ENCODE measurements at regions not wholly inside any gene's neighbourhood (a gene's known extent, or its start where the extent isn't known, plus 50 kb on each side); places are given as distances from the start of the nearest gene placed in this dataset.

- no peak for TF ChIP-seq CTCF (IDR thresholded peaks at IDR 0.05; ENCODE audit: insufficient read depth, low read depth, low read length)
- Histone ChIP-seq H3K36me3 (ENCODE audit: control insufficient read depth, insufficient read depth, low read length) (no peaks in the 10 kb centered on the region), H3K4me3 (ENCODE audit: low read depth, low read length) (no peak overlapping the region), H3K27me3 (ENCODE audit: control insufficient read depth, insufficient read depth, low read length) (no peaks in the 10 kb centered on the region)
- POLR2A ChIA-PET: no interaction called here
- CTCF ChIA-PET: no interaction called here
- DNase-seq (ENCODE audit: low read depth): no peak
Measured at GRCh38 chr18:78528411-78529258, 451.0 kb upstream of the SALL3 start.

- DNase-seq (ENCODE audit: low read depth): no peak
- Histone ChIP-seq H3K27me3 (ENCODE audit: control insufficient read depth, insufficient read depth, low read length) (no peaks in the 10 kb centered on the region), H3K36me3 (ENCODE audit: control insufficient read depth, insufficient read depth, low read length) (no peaks in the 10 kb centered on the region), H3K4me3 (ENCODE audit: low read depth, low read length) (no peak overlapping the region)
- TF ChIP-seq CTCF (IDR thresholded peaks at IDR 0.05; ENCODE audit: insufficient read depth, low read depth, low read length): no peak
- POLR2A ChIA-PET: no interaction called here
- CTCF ChIA-PET: interaction anchor here (1.6 kb wide), 1 partner anchor 10 kb away, joined by 5 read pairs; no protein-coding TSS in a partner anchor
Measured at GRCh38 chr18:78531637-78532036, 448.0 kb upstream of the SALL3 start.

GRCh38 chr18:78538669-78539440 lies 440.8 kb upstream of the SALL3 start:
- no peaks in the 10 kb centered on the region for H3K27me3 ChIP-seq (ENCODE audit: control insufficient read depth, insufficient read depth, low read length)
- no peak for DNase-seq (ENCODE audit: low read depth)
- POLR2A ChIA-PET: interaction anchor here (0.6 kb wide), 1 partner anchor 9 kb away, joined by 10 read pairs; no protein-coding TSS in a partner anchor
- CTCF ChIA-PET: no interaction called here
- H3K4me3 ChIP-seq (ENCODE audit: low read depth, low read length): no peak overlapping the region
- no peaks in the 10 kb centered on the region for H3K36me3 ChIP-seq (ENCODE audit: control insufficient read depth, insufficient read depth, low read length)
- no peak for TF ChIP-seq CTCF (IDR thresholded peaks at IDR 0.05; ENCODE audit: insufficient read depth, low read depth, low read length)

- Histone ChIP-seq H3K4me3 (ENCODE audit: low read depth, low read length) (no peak overlapping the region), H3K27me3 (ENCODE audit: control insufficient read depth, insufficient read depth, low read length) (no peaks in the 10 kb centered on the region), H3K36me3 (ENCODE audit: control insufficient read depth, insufficient read depth, low read length) (no peaks in the 10 kb centered on the region)
- TF ChIP-seq CTCF (IDR thresholded peaks at IDR 0.05; ENCODE audit: insufficient read depth, low read depth, low read length): no peak
- CTCF ChIA-PET: no interaction called here
- no peak for DNase-seq (ENCODE audit: low read depth)
- POLR2A ChIA-PET: no interaction called here
Measured at GRCh38 chr18:78540636-78541529, 438.7 kb upstream of the SALL3 start.
